D721Med (cell line): ENCODE measurements at regions not wholly inside any gene's neighbourhood (a gene's known extent, or its start where the extent isn't known, plus 50 kb on each side); places are given as distances from the start of the nearest gene placed in this dataset.

Source experiments
- DNase-seq: peaks from one replicate; pipeline ENCODE4 v3.0.0; 2011; ENCODE audit warnings: low spot score; ENCODE audit not compliant: insufficient read length
- FAIRE-seq: peaks from 2 replicates; lab custom pipeline; 2011; peaks lifted over from hg19 to GRCh38; lab: Jason Lieb, UNC
- CTCF ChIP-seq: IDR thresholded peaks from 2 replicates; pipeline ENCODE4 v1.5.1; 2012; ENCODE audit warnings: mild to moderate bottlenecking, control low read depth; ENCODE audit not compliant: insufficient read depth; ENCODE audit errors: missing control alignments

- TF ChIP-seq CTCF, result no peak
- FAIRE-seq, result no peak
- no peak for DNase-seq
These were observed 300.7 kb upstream of the TNRC6C start for GRCh38 chr17:77657839-77658238.

GRCh38 chr17:77660524-77660923, 298.0 kb upstream of the TNRC6C start:
- FAIRE-seq (no peak), DNase-seq (no peak)
- TF ChIP-seq CTCF, result no peak

GRCh38 chr17:77662833-77663232, 295.7 kb upstream of the TNRC6C start:
- no peak for FAIRE-seq
- TF ChIP-seq CTCF, result no peak

GRCh38 chr17:77664097-77664729, 294.3 kb upstream of the TNRC6C start:
- TF ChIP-seq CTCF, result no peak
- FAIRE-seq (no peak), DNase-seq (no peak)

More at GRCh38 chr17:77662833-77663232, 295.7 kb upstream of the TNRC6C start:
- DNase-seq, result no peak

GRCh38 chr17:77665833-77666232, 292.7 kb upstream of the TNRC6C start:
- no peak for TF ChIP-seq CTCF
- DNase-seq, result no peak
- no peak for FAIRE-seq

- FAIRE-seq (no peak), DNase-seq (no peak)
- no peak for TF ChIP-seq CTCF
These were observed 292.0 kb upstream of the TNRC6C start for GRCh38 chr17:77666462-77666861.

GRCh38 chr17:77666881-77667395, 291.6 kb upstream of the TNRC6C start:
- no peak for DNase-seq
- FAIRE-seq, result no peak
- no peak for TF ChIP-seq CTCF
